ENCODE measurements at regions not wholly inside any gene's neighbourhood (a gene's known extent, or its start where the extent isn't known, plus 50 kb on each side); places are given as distances from the start of the nearest gene placed in this dataset.

DNA sequence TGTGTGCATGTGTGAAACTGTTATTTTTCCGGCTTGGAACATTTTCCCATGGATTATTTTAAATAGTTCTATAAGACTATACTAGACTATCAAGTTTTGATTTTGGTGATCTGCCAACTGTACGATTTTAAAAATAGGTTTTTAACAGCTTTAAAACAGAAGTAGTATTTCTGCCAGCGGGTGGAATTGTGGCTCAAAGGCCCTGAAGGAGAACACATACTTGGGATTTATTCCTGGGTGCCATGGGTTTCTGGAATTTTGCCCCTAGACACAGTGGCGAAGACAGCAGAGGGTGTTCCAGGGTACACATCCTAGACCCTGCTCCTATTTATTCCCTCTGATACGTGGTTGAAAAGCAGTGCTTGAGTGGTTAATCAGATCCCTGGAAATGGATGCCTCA is 81.7 kb upstream of the IPO9 start:
- Mint-ChIP-seq H3K36me3 (ENCODE audit: low read depth) (no peaks in the 10 kb centered on the region), H3K27ac (no peak overlapping the region), H3K9me3 (no peaks in the 10 kb centered on the region), H3K27me3 (ENCODE audit: low read depth) (peaks cover 17% of the 10 kb centered on the region), H3K4me3 (no peak overlapping the region), H3K4me1 (ENCODE audit: low read depth) (peaks cover 6% of the 10 kb centered on the region)

GRCh38 chr1:201748335-201748734 is 80.6 kb upstream of the IPO9 start:
- Mint-ChIP-seq H3K4me1 (ENCODE audit: low read depth) (peaks cover 6% of the 10 kb centered on the region), H3K27ac (no peak overlapping the region), H3K27me3 (ENCODE audit: low read depth) (peaks cover 7% of the 10 kb centered on the region), H3K4me3 (no peak overlapping the region), H3K36me3 (ENCODE audit: low read depth) (no peaks in the 10 kb centered on the region), H3K9me3 (no peaks in the 10 kb centered on the region)

GRCh38 chr1:201749059-201749690 is 79.8 kb upstream of the IPO9 start:
- Mint-ChIP-seq H3K27me3 (ENCODE audit: low read depth) (peaks cover 6% of the 10 kb centered on the region), H3K9me3 (no peaks in the 10 kb centered on the region), H3K27ac (no peak overlapping the region), H3K36me3 (ENCODE audit: low read depth) (no peaks in the 10 kb centered on the region), H3K4me1 (ENCODE audit: low read depth) (peaks cover 6% of the 10 kb centered on the region), H3K4me3 (no peak overlapping the region)

DNA sequence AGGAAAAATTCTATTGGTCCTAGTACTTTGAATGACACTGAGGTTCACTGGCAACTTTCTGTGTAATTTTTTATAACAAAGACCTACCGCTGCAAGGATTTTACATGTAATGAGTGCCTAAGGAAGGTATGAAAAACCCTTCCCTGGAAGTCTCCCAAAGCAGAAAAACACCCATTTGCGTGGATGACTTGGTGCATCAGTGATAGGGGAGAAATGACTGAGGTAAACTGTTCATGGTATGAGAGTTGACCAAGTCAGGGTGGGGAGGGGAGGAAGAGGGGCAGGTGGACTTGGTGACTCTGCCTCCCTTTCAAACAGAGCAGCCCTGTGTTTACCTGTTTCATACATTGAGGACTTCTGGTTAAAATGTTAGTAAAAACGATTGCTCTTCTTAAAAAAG is 78.8 kb upstream of the IPO9 start:
- Mint-ChIP-seq H3K27ac (no peak overlapping the region), H3K27me3 (ENCODE audit: low read depth) (peaks cover 11% of the 10 kb centered on the region)

GRCh38 chr1:201750934-201751333 is 78.0 kb upstream of the IPO9 start:
- H3K27ac Mint-ChIP-seq = no peak overlapping the region
- no peaks in the 10 kb centered on the region for H3K9me3 Mint-ChIP-seq
- H3K36me3 Mint-ChIP-seq (ENCODE audit: low read depth) = no peaks in the 10 kb centered on the region
- peaks cover 6% of the 10 kb centered on the region for H3K4me1 Mint-ChIP-seq (ENCODE audit: low read depth)
- peaks cover 15% of the 10 kb centered on the region for H3K27me3 Mint-ChIP-seq (ENCODE audit: low read depth)
- no peak overlapping the region for H3K4me3 Mint-ChIP-seq

More for the DNA sequence above, 78.8 kb upstream of the IPO9 start:
- no peaks in the 10 kb centered on the region for H3K9me3 Mint-ChIP-seq
- peaks cover 6% of the 10 kb centered on the region for H3K4me1 Mint-ChIP-seq (ENCODE audit: low read depth)
- no peaks in the 10 kb centered on the region for H3K36me3 Mint-ChIP-seq (ENCODE audit: low read depth)
- H3K4me3 Mint-ChIP-seq = no peak overlapping the region

- no peak overlapping the region for H3K27ac Mint-ChIP-seq
- H3K4me3 Mint-ChIP-seq = no peak overlapping the region
- H3K27me3 Mint-ChIP-seq (ENCODE audit: low read depth) = peaks cover 20% of the 10 kb centered on the region
- no peaks in the 10 kb centered on the region for H3K36me3 Mint-ChIP-seq (ENCODE audit: low read depth)
- H3K9me3 Mint-ChIP-seq = no peaks in the 10 kb centered on the region
- H3K4me1 Mint-ChIP-seq (ENCODE audit: low read depth) = peaks cover 6% of the 10 kb centered on the region
These were observed 77.1 kb upstream of the IPO9 start for GRCh38 chr1:201751872-201752271.

DNA sequence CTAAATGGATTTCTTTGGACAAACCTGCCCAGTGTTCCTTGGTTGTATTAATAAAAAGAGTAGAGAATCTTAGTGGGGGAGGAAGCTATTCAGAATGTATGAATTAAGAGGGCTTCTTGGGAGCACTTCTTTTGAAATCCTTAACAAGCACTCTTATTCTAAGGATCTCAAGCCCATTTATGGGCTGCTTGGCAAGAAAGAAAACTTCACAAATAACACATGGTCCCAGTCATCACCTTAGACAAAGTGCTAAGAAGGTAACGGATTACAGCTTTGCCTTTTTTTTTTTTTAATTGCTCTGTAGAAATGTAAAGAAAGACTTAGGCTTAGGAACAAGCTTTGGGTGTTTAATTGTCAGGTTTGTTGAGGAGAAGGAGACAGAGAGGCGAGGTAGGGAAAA is 76.6 kb upstream of the IPO9 start:
- H3K27ac Mint-ChIP-seq = no peak overlapping the region
- no peaks in the 10 kb centered on the region for H3K36me3 Mint-ChIP-seq (ENCODE audit: low read depth)
- no peaks in the 10 kb centered on the region for H3K9me3 Mint-ChIP-seq

DNA sequence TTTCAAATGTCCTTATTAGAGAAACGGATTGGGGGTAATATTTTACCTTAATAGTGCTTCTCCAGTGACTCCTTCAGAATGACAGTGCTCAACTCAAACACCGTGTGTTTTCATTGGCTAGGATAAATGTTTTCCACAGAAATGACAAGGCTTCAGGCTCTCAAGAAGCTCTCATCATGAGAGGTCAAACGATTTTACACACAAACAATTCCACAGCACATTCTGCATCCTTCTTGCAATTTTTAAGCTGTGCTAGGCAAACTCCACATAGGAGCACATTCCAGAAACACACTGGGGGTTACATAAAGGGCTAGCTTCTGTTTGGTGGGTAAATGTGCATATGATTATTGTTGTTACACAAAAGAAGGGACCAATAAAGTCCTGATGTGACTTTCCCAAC is 75.5 kb upstream of the IPO9 start:
- H3K27ac Mint-ChIP-seq = no peak overlapping the region
- H3K4me1 Mint-ChIP-seq (ENCODE audit: low read depth) = peaks cover 6% of the 10 kb centered on the region
- no peaks in the 10 kb centered on the region for H3K36me3 Mint-ChIP-seq (ENCODE audit: low read depth)
- peaks cover 20% of the 10 kb centered on the region for H3K27me3 Mint-ChIP-seq (ENCODE audit: low read depth)
- H3K4me3 Mint-ChIP-seq = no peak overlapping the region
- H3K9me3 Mint-ChIP-seq = no peaks in the 10 kb centered on the region

More for the DNA sequence above, 76.6 kb upstream of the IPO9 start:
- peaks cover 20% of the 10 kb centered on the region for H3K27me3 Mint-ChIP-seq (ENCODE audit: low read depth)
- H3K4me3 Mint-ChIP-seq = no peak overlapping the region
- H3K4me1 Mint-ChIP-seq (ENCODE audit: low read depth) = peaks cover 6% of the 10 kb centered on the region

DNA sequence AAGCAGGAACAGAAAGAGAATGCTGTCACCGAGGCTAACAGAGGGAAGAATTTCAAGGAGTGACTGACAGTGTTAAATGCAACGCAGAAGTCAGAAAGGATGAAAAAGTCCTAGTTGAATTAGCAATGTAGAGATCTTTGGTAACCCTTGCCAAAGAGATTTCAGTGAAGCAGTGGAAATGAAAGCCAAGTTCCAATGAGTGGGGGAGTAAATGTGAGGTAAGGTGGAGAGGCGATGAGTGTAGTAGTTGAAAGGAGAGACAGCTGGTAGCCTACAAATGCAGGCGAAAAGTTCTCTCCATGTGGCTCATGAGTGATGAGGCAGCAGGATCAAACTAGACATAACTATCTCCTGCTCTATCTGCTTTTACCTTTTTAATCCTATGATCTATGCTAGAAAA is 74.6 kb upstream of the IPO9 start:
- Mint-ChIP-seq H3K36me3 (ENCODE audit: low read depth) (no peaks in the 10 kb centered on the region), H3K27ac (no peak overlapping the region), H3K4me1 (ENCODE audit: low read depth) (peaks cover 6% of the 10 kb centered on the region), H3K9me3 (no peaks in the 10 kb centered on the region), H3K4me3 (no peak overlapping the region), H3K27me3 (ENCODE audit: low read depth) (peaks cover 20% of the 10 kb centered on the region)

- Mint-ChIP-seq H3K27me3 (ENCODE audit: low read depth) (peaks cover 17% of the 10 kb centered on the region), H3K4me3 (no peak overlapping the region), H3K36me3 (ENCODE audit: low read depth) (no peaks in the 10 kb centered on the region), H3K9me3 (no peaks in the 10 kb centered on the region), H3K4me1 (ENCODE audit: low read depth) (peaks cover 6% of the 10 kb centered on the region), H3K27ac (no peak overlapping the region)
These were observed 73.8 kb upstream of the IPO9 start for GRCh38 chr1:201755200-201755599.

DNA sequence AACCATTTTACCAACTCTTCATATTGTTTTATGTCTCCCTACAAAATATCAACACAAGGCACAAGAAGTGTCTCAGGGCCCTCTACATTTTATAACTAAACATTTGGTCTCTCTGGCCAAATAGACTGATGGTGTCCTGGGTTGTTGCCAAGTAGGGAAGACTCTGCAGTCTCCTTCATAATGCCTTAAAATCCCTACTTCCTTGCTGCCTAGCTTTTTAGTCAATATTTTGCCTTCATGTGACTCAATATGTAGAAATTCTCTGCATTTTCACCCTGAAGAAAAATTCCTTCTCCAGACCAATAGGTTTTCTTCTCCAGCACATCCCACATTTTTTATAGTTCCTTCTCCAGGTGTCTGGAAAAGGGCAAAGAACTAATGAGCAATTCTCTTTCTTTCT is 72.6 kb upstream of the IPO9 start:
- Mint-ChIP-seq H3K27ac (no peak overlapping the region), H3K4me1 (ENCODE audit: low read depth) (peaks cover under 1% of the 10 kb centered on the region), H3K27me3 (ENCODE audit: low read depth) (peaks cover 17% of the 10 kb centered on the region), H3K4me3 (no peak overlapping the region), H3K9me3 (no peaks in the 10 kb centered on the region), H3K36me3 (ENCODE audit: low read depth) (no peaks in the 10 kb centered on the region)

- H3K4me1 Mint-ChIP-seq (ENCODE audit: low read depth) = no peaks in the 10 kb centered on the region
- no peaks in the 10 kb centered on the region for H3K36me3 Mint-ChIP-seq (ENCODE audit: low read depth)
- no peak overlapping the region for H3K27ac Mint-ChIP-seq
- H3K27me3 Mint-ChIP-seq (ENCODE audit: low read depth) = peaks cover 18% of the 10 kb centered on the region
- no peak overlapping the region for H3K4me3 Mint-ChIP-seq
- no peaks in the 10 kb centered on the region for H3K9me3 Mint-ChIP-seq
These were observed 70.4 kb upstream of the IPO9 start for GRCh38 chr1:201758499-201759050.

DNA sequence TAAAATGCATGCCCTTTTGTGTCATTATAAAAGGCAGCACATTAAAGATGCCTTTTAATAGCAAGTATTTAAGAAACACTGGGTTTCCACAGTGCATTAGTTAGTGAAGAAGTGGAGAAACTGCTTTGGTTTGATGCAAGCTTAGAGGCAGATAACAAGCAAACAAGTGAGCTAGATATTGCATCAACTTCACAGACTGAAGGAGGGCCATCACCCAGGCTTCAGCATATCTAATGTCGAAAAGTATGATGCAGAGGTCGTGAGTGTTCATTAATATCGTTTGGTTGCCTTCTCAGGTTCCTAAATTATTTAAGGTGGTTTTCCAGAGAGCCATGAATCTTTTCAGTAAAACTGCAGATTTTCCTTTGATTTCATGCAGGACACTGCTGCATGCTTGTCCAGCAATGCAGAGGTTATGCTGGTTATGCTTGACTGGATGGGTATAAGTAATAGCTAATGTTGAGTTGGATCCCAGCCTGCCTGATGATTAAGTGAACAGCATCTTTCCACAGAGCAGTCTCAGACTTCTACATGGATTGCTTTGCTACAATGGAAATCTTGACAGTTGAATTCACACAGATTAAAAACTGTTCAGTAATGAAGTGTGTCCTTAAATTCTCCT is 69.7 kb upstream of the IPO9 start:
- Mint-ChIP-seq H3K27me3 (ENCODE audit: low read depth) (peaks cover 16% of the 10 kb centered on the region), H3K4me1 (ENCODE audit: low read depth) (no peaks in the 10 kb centered on the region), H3K27ac (no peak overlapping the region), H3K4me3 (no peak overlapping the region), H3K9me3 (no peaks in the 10 kb centered on the region), H3K36me3 (ENCODE audit: low read depth) (no peaks in the 10 kb centered on the region)

GRCh38 chr1:201760516-201760915 is 68.4 kb upstream of the IPO9 start:
- Mint-ChIP-seq H3K4me1 (ENCODE audit: low read depth) (no peaks in the 10 kb centered on the region), H3K4me3 (no peak overlapping the region), H3K36me3 (ENCODE audit: low read depth) (no peaks in the 10 kb centered on the region), H3K27me3 (ENCODE audit: low read depth) (peaks cover 10% of the 10 kb centered on the region), H3K27ac (no peak overlapping the region), H3K9me3 (no peaks in the 10 kb centered on the region)

GRCh38 chr1:201761178-201761577 is 67.8 kb upstream of the IPO9 start:
- Mint-ChIP-seq H3K27ac (no peak overlapping the region), H3K36me3 (ENCODE audit: low read depth) (no peaks in the 10 kb centered on the region), H3K4me3 (no peak overlapping the region)

More at GRCh38 chr1:201761178-201761577, 67.8 kb upstream of the IPO9 start:
- Mint-ChIP-seq H3K27me3 (ENCODE audit: low read depth) (peaks cover 12% of the 10 kb centered on the region), H3K4me1 (ENCODE audit: low read depth) (no peaks in the 10 kb centered on the region), H3K9me3 (no peaks in the 10 kb centered on the region)
